Endodermal cell (in vitro differentiated cells): ENCODE measurements at regions not wholly inside any gene's neighbourhood (a gene's known extent, or its start where the extent isn't known, plus 50 kb on each side); places are given as distances from the start of the nearest gene placed in this dataset.

Experiments
- DNase-seq: peaks from one replicate; pipeline ENCODE4 v3.0.0-alpha.2; 2017
- H3K27ac ChIP-seq: 2 replicates; pipeline ENCODE4 v1.5.1; 2013; ENCODE audit warnings: mild to moderate bottlenecking, low read depth, low read length, moderate library complexity
- H3K27me3 ChIP-seq: 2 replicates; pipeline ENCODE4 v1.6.1; 2013; ENCODE audit warnings: mild to moderate bottlenecking, low read length, moderate library complexity; ENCODE audit not compliant: insufficient read depth, control insufficient read depth, poor library complexity, severe bottlenecking
- H3K36me3 ChIP-seq: 2 replicates; pipeline ENCODE4 v1.7.0; 2013; ENCODE audit warnings: mild to moderate bottlenecking, low read length, moderate library complexity; ENCODE audit not compliant: control insufficient read depth, insufficient read depth
- H3K4me1 ChIP-seq: one replicate; pipeline ENCODE4 v1.7.0; 2013; ENCODE audit warnings: low read length; ENCODE audit not compliant: control insufficient read depth, insufficient read depth
- H3K4me3 ChIP-seq: 2 replicates; pipeline ENCODE4 v1.5.1; 2013; ENCODE audit warnings: mild to moderate bottlenecking, low read length, moderate library complexity
- H3K9ac ChIP-seq: 2 replicates; pipeline ENCODE4 v1.6.1; 2013; ENCODE audit warnings: mild to moderate bottlenecking, low read length, moderate library complexity; ENCODE audit not compliant: poor library complexity, severe bottlenecking; ENCODE audit errors: extremely low read depth
- H3K9me3 ChIP-seq: 2 replicates; pipeline ENCODE4 v1.6.1; 2013; ENCODE audit warnings: mild to moderate bottlenecking, low read length, moderate library complexity; ENCODE audit not compliant: control insufficient read depth
- H3K27ac Mint-ChIP-seq: 2 replicates; pipeline ENCODE4 v1.8.0; 2020; ENCODE audit warnings: mixed read lengths
- H3K27me3 Mint-ChIP-seq: 2 replicates; pipeline ENCODE4 v1.8.0; 2021; ENCODE audit warnings: mild to moderate bottlenecking, mixed read lengths; ENCODE audit not compliant: insufficient read depth
- H3K36me3 Mint-ChIP-seq: 2 replicates; pipeline ENCODE4 v1.8.0; 2020; ENCODE audit warnings: low read depth, mixed read lengths
- H3K4me1 Mint-ChIP-seq: 2 replicates; pipeline ENCODE4 v1.8.0; 2020; ENCODE audit warnings: mixed read lengths
- H3K4me3 Mint-ChIP-seq: 2 replicates; pipeline ENCODE4 v1.8.0; 2020; ENCODE audit warnings: mild to moderate bottlenecking, moderate library complexity, mixed read lengths
- H3K9me3 Mint-ChIP-seq: 2 replicates; pipeline ENCODE4 v1.8.0; 2020; ENCODE audit warnings: mild to moderate bottlenecking, mixed read lengths
- CTCF ChIP-seq: fragments of 200-600 bp; sonication (generic); conservative IDR thresholded peaks from 2 replicates; pipeline ENCODE4 v1.5.0; 2021; ENCODE audit warnings: antibody characterized with exemption, mild to moderate bottlenecking
- WGBS, 2 experiments: methylation state at CpG; one replicate each; pipeline versions ENCODE4 v1.1.5 to v1.1.7; 2013; ENCODE audit warnings: missing lambda C conversion rate in 2 of 2, mixed read lengths in 1 of 2; ENCODE audit not compliant: insufficient coverage in 1 of 2, insufficient read length in 1 of 2; 5-methylcytosine and 5-hydroxymethylcytosine counted together

- H3K27me3 Mint-ChIP-seq = no peaks in the 10 kb centered on the region
- 83 to 89% methylated on average over 7 to 8 of the region's 8 CpGs for WGBS, 2 experiments
- Histone ChIP-seq H3K27me3 (no peaks in the 10 kb centered on the region), H3K4me1 (peaks cover 6% of the 10 kb centered on the region), H3K27ac (no peak overlapping the region), H3K9me3 (no peaks in the 10 kb centered on the region), H3K4me3 (no peak overlapping the region), H3K9ac (no peak overlapping the region), H3K36me3 (no peaks in the 10 kb centered on the region)
- TF ChIP-seq CTCF = no peak
- no peak overlapping the region for H3K4me3 Mint-ChIP-seq
- no peak overlapping the region for H3K27ac Mint-ChIP-seq
- no peak for DNase-seq
- H3K36me3 Mint-ChIP-seq = no peaks in the 10 kb centered on the region
- peaks cover 14% of the 10 kb centered on the region for H3K4me1 Mint-ChIP-seq
- H3K9me3 Mint-ChIP-seq = no peaks in the 10 kb centered on the region
These were observed 649.1 kb upstream of the SORCS1 start for GRCh38 chr10:107813451-107814162.

GRCh38 chr10:107809889-107810288 is 645.4 kb upstream of the SORCS1 start:
- Histone ChIP-seq H3K9me3 (no peaks in the 10 kb centered on the region), H3K27me3 (no peaks in the 10 kb centered on the region), H3K9ac (no peak overlapping the region), H3K36me3 (no peaks in the 10 kb centered on the region), H3K4me1 (peaks cover 2% of the 10 kb centered on the region), H3K4me3 (no peak overlapping the region), H3K27ac (no peak overlapping the region)
- Mint-ChIP-seq H3K27ac (no peak overlapping the region), H3K36me3 (no peaks in the 10 kb centered on the region), H3K9me3 (no peaks in the 10 kb centered on the region), H3K4me1 (peaks cover 24% of the 10 kb centered on the region), H3K4me3 (no peak overlapping the region), H3K27me3 (no peaks in the 10 kb centered on the region)
- TF ChIP-seq CTCF = no peak
- WGBS, 2 experiments = 100% methylated on average over 1 of the region's 2 CpGs; no CpG with 5 or more reads in 1 of the 2 experiments
- no peak for DNase-seq

- peaks cover 2% of the 10 kb centered on the region for H3K4me1 ChIP-seq
- no peak for TF ChIP-seq CTCF
- no peaks in the 10 kb centered on the region for H3K36me3 Mint-ChIP-seq
- H3K27ac ChIP-seq = no peak overlapping the region
- H3K9me3 ChIP-seq = no peaks in the 10 kb centered on the region
- H3K4me3 Mint-ChIP-seq = no peak overlapping the region
- no peak overlapping the region for H3K9ac ChIP-seq
- H3K27ac Mint-ChIP-seq = no peak overlapping the region
- no peaks in the 10 kb centered on the region for H3K27me3 ChIP-seq
- H3K36me3 ChIP-seq = no peaks in the 10 kb centered on the region
- no peaks in the 10 kb centered on the region for H3K9me3 Mint-ChIP-seq
- H3K27me3 Mint-ChIP-seq = no peaks in the 10 kb centered on the region
- DNase-seq = no peak
- WGBS, 2 experiments = 92% methylated on average over 5 of the region's 5 CpGs; no CpG with 5 or more reads in 1 of the 2 experiments
- no peak overlapping the region for H3K4me3 ChIP-seq
- peaks cover 34% of the 10 kb centered on the region for H3K4me1 Mint-ChIP-seq
These were observed 643.3 kb upstream of the SORCS1 start for GRCh38 chr10:107807836-107808235.
